ENCODE measurements at regions not wholly inside any gene's neighbourhood (a gene's known extent, or its start where the extent isn't known, plus 50 kb on each side); places are given as distances from the start of the nearest gene placed in this dataset.
"Not testable (repeated sequence)": the region's sequence is repeated elsewhere in the genome, so short reads cannot be mapped to it uniquely, and the experiment has no call there.

- no peak for DNase-seq
Measured at GRCh38 chr19:33866696-33867095, 70.0 kb downstream of the KCTD15 start.

DNA sequence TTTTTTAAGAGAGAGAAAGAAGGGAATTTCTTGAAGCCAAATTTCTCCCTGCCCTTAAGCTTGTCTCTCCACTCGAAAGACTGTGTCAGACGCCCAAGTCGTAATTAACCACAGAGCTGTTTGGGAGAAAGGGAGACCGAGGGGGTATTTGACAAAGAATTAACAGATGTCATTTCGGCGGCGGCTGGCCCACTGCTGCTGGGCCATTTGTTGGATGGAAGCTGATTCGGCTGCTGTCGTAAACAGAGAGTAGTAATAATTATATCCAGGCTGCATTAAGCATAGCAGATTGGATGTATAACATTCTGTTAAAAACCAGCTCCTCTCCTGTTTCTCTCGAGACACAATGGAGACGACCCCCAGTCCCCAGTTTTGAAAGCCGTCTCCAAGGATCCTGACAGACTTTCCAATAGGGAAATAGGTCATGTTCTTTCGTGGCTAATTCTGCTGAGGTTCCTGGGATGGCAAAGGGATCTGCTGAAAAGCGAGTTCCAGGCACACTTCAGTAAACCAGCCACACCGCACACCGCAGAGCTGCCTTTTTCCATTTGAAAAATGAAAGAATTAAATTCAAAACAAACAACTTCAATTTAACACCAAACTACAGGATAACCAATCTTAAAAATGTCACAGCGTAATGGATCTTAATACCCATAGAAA, 71.5 kb downstream of the KCTD15 start:
- DNase-seq = no peak

DNA sequence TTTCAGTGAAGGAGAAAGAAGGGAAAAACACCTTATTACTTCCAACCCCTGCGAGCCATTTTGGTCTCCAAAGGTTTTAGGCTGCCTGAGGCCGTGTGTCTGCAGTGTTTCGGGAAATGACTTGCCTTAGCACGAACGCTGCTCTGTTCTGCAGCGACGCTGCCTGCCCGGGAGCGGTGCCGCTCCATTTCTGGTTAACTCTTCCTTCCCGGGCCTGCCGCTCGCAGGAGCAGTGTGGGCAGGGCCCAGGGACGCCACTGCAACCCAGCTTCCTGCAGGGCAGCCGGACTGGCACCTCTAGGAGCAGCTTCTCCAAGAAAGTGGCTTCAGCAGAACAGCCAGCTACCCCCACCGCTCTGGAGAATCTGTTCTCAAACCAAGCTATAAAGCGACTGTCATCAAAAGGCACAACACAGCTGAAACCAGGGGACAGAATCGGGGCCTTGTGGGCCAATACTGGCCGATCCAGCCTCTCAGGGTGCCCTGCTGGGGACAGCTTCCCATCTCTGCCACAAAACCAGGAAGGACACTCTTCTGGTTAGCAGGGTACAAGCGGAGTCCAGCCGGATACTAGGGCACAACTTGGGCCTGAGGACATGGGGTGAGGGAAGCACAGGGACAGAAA, 72.2 kb downstream of the KCTD15 start:
- DNase-seq = no peak

GRCh38 chr19:33870298-33870932, 73.7 kb downstream of the KCTD15 start:
- not testable (repeated sequence) for DNase-seq

DNA sequence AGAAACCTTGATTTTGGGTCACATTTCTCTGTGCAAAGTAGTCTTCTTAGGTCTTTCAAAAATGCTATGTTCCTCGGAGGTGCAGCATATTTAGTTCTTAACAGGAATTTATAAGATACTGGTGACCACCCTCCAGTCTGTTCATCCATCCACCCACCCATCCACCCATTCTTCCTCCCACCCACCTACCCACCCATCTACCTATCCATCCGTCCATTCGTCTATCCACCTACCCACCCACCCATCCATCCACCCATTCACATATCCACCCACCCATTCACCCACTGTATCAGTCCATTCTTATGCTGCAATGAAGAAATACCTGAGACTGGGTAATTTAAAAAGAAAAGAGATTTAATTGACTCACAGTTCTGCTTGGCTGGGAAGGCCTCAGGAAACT, 74.9 kb downstream of the KCTD15 start:
- DNase-seq = no peak

DNA sequence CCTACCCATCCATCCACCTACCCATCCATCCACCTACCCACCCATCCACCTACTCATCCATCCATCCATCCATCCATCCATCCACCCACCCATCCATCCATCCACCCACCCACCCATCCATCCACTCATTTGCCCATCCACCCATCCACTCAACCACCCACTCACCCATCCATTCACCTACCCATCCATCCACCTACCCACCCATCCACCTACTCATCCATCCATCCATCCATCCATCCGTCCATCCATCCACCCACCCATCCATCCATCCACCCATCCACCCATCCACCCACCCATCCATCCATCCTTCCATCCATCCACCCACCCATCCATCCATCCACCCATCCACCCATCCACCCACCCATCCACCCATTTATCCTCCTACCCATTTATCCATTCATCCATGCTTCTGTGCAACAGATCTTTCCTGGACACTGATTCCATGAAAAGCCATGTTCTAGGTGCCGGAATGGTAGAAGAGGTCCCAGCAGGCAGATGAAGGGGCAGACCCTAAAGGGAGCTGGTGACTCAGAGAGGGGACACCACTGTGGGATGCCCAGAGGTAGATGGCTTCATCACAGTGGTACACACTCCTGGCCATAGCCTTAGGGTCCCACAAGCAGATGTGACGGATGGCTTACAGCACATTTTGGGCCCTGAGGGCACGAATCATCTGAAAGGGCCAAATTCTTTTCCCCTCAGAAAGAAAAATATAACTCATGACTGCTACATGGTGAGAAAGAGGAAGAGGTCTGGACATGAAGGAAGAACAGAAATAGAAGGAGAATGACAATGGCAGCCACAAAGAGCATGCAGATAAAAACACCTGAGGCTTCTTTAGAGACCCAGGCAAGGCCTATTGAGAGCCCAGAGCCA, 76.0 kb downstream of the KCTD15 start:
- DNase-seq = no peak

DNA sequence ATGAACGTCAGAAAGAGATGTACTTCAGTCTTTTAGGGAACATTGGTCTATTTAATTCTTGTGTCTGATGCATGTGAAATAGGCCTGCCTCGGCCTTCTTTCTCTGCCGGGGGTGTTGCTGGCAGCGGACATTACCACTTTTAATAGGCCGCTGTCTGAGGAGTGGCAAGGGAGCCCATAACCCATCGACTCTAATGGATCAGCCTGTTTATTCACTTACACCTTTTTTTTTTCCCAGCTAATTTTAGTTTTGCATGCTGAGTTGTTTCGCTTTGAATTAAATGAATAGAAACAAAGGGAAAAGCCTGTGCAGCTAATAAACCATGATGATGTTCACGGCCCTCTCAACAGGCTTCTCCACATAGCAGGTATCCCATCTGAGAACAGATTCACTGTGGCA, 78.4 kb downstream of the KCTD15 start:
- no peak for DNase-seq

DNA sequence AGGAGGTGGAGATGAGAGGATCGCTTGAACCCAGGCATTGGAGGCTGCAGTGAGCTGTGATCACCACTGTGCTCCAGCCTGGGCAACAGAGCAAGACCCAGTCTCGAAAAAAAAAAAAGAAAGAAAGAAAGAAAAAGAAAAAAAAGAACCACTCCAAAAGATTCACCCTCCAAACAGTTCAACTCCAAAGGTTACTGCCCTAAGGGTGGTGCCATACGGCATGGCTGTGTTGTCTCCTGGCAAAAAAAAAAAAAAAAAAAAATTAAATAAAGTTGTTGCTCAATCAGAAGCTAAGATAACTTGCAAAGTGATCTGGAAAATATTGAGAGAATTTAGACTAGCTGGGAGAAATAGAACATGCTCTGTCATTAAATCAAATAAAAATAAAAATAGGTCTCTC, 79.5 kb downstream of the KCTD15 start:
- no peak for DNase-seq

DNA sequence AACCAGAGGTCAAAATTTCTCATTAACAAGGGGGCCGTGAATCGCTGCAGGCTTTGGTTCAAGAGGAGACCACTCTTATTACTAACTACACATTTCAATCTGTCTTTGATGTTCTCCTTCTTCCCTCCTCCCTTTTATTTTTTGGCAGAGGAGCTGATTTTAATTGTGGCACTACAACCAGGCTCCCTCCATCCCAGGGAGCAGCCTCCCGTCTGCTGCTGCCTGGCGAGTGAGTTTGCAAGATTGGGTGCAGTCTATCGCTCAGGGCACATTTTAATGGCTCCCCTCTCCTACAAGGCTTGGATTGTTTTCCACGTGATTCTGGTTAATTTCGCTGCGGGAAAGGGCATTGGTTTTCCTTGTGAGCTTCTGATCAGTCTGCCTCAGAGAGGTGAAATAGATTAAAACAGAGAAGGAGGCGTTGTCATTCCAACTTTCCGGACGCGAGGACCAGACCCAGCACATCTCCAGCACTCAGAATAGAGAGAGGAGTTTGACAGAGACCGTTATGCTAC, 81.4 kb downstream of the KCTD15 start:
- no peak for DNase-seq

GRCh38 chr19:33878910-33879810, 82.5 kb downstream of the KCTD15 start:
- DNase-seq = no peak

- no peak for DNase-seq
Measured at GRCh38 chr19:33879818-33880575, 83.3 kb downstream of the KCTD15 start.

DNA sequence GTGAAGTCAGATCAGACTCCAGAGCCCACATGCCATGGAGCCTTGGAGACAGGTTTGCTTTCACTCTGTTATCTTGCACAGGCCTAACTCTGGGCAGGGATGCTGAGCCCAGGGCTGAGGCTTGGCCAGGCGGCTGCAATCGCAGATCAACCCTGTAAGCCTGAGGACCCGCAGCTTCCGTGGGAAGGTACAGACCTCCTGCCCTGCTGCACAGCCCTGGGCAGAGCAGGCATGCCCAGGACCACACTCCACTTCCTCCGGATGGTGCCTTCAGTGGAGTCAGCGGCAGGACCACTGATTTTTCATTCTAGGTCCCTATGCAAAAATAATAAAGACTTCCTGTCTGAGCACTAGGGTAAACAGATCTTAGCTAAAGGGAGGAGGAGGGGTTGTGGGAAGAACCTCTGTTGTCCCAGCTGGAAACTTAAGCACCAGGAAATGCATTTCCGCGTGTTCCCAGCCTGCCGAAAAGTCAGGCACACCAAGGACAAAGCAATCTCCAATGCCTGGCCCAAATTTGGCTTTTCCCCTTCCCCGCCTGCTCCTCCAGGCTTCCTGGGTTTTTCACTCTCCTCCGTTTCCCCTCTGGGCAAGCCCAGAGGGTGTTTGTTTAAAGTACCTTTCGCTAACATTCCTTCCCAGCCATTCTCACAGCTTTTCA, 87.3 kb downstream of the KCTD15 start:
- no peak for DNase-seq

GRCh38 chr19:33885236-33885635, 88.6 kb downstream of the KCTD15 start:
- DNase-seq = no peak

DNA sequence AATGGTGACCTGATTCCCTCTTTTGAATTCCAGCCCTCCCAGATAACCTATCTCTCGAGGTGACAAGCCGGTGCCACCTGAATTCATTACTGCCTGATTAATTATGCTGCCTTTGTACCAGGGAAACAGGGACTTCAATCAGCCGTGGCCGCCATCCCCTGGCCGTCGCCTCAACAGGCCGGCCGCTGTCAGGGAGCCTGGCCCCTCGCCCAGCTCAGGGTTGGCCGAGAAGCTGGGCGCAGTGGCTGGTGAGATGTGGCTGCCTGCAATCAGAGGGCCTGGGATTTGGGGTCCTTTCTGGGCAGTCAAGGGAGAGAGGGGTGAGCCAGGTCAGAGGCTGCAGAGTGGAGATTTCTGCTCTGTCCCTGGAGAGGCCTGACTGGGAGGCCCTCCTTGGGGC, 91.2 kb downstream of the KCTD15 start:
- no peak for DNase-seq

DNA sequence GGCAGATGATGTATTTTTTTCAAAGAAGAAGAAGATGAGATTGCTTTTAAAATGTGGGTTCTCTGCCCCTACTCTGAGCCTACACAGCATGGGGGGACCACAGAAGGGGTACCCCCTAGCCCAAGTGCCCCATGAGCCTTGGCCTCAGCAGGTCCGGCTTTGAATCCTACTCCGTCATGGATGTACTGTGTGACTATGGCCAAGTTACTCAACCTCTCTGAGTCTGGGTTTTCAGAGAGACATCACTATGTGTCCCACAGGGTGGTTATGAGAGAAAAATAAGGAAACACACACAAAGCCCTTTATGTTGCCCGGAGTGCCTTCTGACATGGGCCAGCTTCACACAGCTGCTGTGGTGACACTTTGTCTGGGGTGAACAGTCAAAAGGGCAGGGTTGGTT, 92.0 kb downstream of the KCTD15 start:
- no peak for DNase-seq

GRCh38 chr19:33890569-33890968, 93.9 kb downstream of the KCTD15 start:
- no peak for DNase-seq

GRCh38 chr19:33891773-33892172, 95.1 kb downstream of the KCTD15 start:
- no peak for DNase-seq

DNA sequence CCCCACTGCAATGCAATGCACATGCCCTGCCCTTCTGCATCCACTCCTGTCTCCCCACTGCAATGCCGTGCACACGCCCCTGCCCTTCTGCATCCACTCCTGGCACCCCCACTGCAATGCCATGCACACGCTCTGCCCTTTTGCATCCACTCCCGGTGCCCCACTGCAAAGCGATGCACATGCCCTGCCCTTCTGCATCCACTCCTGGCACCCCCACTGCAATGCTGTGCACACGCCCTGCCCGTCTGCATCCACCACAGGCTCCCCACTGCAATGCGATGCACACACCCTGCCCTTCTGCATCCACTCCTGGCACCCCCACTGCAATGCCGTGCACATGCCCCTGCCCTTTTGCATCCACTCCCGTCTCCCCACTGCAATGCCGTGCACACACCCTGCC, 98.1 kb downstream of the KCTD15 start:
- DNase-seq = no peak

DNA sequence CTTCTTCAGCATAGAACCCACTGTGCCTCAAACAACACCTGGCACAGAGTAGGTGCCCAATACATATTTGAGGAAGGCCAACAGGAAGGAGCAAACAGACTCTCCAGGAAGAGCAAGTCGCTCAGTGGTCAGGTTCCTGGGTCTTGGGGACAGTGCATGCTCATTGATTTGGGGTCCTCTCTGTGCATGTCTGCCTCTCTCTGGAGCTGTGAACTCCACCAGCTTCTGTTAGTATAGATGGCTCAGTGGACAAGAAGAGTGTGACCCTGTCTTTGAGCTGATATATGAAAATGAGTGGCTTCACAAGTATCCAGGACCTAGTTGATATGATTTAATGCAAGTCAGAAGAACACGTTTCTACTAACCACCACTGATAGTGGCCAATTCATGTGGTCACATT, 98.7 kb downstream of the KCTD15 start:
- DNase-seq = no peak

DNA sequence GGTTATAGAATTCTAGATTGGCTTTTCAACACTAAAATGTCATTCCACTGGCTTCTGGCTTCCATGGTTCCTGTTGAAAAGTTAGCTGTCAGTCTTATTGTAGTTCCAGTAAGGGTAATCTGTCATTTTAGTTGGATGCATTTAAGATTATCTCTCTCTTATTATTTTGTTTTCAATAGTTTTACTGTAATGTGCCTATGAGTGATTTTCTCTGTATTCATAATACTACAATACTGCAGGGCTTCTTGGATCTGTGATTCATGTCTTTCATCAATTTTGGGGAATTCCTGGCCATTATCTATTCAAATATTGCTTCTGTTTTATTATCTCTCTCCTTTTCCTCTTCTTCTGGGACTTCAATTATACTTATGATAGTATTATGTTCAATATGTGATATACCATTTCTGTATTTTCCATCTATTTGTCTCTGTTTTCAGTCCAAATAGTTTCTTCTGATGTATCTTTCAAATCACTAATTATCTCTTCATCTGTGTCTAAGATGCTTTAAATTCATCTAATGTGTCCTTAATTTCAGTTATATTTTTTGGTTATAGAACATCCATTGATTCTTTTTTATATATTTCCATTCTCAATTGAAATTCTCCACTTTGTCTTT, 101.5 kb downstream of the KCTD15 start:
- no peak for DNase-seq
